Uterus (tissue), 2 donors: ENCODE measurements at regions not wholly inside any gene's neighbourhood (a gene's known extent, or its start where the extent isn't known, plus 50 kb on each side); places are given as distances from the start of the nearest gene placed in this dataset.

ENCODE experiments used
- POLR2A ChIP-seq, 2 donors: fragments of 450-650 bp; IDR thresholded peaks; one replicate each; pipeline ENCODE4 v1.6.1; 2016; ENCODE audit warnings: antibody characterized with exemption in 2 of 2, mild to moderate bottlenecking in 1 of 2, moderate library complexity in 1 of 2
- TF ChIP-seq, protein P1 (sequence below), 4 experiments: fragments of 200-600 bp in 2 of 4; fragments of 450-650 bp in 2 of 4; sonication (generic) in 2 of 4; IDR thresholded peaks; one replicate each; pipeline ENCODE4 v1.5.1; 2016 to 2019; ENCODE audit warnings: antibody characterized with exemption in 4 of 4, mild to moderate bottlenecking in 2 of 4, moderate library complexity in 1 of 4

DNA sequence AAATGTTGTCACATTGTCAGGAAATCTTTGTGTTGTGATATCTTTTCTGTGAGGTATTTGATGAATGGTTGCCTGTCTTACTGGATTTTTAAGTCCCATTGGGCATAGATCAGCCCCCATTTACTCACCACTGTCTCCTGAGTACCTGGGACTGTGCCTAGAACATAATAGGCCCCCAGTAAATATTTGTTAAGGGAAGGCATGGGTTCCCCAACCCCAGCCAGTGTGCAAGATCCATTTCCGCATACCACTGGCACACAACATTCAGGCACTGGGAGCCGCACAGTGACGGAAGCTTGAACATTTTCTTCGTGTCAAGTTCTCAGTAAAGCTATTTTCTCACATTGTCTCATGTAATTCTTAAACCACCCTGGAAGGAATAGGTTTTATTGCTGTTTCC lies 72.2 kb downstream of the UNC5CL start:
- TF ChIP-seq, protein P1, sequence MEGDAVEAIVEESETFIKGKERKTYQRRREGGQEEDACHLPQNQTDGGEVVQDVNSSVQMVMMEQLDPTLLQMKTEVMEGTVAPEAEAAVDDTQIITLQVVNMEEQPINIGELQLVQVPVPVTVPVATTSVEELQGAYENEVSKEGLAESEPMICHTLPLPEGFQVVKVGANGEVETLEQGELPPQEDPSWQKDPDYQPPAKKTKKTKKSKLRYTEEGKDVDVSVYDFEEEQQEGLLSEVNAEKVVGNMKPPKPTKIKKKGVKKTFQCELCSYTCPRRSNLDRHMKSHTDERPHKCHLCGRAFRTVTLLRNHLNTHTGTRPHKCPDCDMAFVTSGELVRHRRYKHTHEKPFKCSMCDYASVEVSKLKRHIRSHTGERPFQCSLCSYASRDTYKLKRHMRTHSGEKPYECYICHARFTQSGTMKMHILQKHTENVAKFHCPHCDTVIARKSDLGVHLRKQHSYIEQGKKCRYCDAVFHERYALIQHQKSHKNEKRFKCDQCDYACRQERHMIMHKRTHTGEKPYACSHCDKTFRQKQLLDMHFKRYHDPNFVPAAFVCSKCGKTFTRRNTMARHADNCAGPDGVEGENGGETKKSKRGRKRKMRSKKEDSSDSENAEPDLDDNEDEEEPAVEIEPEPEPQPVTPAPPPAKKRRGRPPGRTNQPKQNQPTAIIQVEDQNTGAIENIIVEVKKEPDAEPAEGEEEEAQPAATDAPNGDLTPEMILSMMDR (IDR thresholded peaks at IDR 0.05) = no peak
- no peak for TF ChIP-seq POLR2A (IDR thresholded peaks at IDR 0.05)
